Body of pancreas (tissue), 4 donors: ENCODE measurements at regions not wholly inside any gene's neighbourhood (a gene's known extent, or its start where the extent isn't known, plus 50 kb on each side); places are given as distances from the start of the nearest gene placed in this dataset.

Experiments used
- POLR2A ChIP-seq, 3 donors: fragments of 450-650 bp; IDR thresholded peaks; one replicate each; pipeline ENCODE4 v1.6.1; 2016; ENCODE audit warnings: antibody characterized with exemption in 3 of 3, mild to moderate bottlenecking in 2 of 3
- TF ChIP-seq, protein P1 (sequence below), 7 experiments: fragments of 450-650 bp in 4 of 7; fragments of 200-600 bp in 3 of 7; sonication (generic) in 3 of 7; IDR thresholded peaks; one replicate each; pipeline ENCODE4 v1.5.1; 2016 to 2019; ENCODE audit warnings: antibody characterized with exemption in 7 of 7

DNA sequence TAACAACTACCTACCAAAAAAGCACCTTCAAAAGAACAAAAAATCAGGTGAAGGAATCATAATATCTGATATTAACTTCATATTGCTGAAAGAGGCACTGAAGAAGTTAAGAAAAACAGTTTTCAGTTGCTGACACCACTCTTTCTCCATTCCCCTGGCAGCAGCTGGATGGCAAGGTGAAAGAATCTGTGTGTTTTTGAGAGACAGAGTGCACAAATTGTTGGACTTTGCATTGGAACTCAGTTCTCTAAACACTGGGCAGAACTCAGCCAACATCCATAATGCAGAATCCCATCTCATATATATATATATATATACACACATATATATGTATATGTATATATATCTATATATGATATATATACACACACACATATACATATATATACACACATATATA is 408.3 kb upstream of the MAGEC2 start:
- TF ChIP-seq, protein P1, sequence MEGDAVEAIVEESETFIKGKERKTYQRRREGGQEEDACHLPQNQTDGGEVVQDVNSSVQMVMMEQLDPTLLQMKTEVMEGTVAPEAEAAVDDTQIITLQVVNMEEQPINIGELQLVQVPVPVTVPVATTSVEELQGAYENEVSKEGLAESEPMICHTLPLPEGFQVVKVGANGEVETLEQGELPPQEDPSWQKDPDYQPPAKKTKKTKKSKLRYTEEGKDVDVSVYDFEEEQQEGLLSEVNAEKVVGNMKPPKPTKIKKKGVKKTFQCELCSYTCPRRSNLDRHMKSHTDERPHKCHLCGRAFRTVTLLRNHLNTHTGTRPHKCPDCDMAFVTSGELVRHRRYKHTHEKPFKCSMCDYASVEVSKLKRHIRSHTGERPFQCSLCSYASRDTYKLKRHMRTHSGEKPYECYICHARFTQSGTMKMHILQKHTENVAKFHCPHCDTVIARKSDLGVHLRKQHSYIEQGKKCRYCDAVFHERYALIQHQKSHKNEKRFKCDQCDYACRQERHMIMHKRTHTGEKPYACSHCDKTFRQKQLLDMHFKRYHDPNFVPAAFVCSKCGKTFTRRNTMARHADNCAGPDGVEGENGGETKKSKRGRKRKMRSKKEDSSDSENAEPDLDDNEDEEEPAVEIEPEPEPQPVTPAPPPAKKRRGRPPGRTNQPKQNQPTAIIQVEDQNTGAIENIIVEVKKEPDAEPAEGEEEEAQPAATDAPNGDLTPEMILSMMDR (IDR thresholded peaks at IDR 0.05), result no peak
- TF ChIP-seq POLR2A (IDR thresholded peaks at IDR 0.05), result no peak
